WI38 (cell line): ENCODE measurements at regions not wholly inside any gene's neighbourhood (a gene's known extent, or its start where the extent isn't known, plus 50 kb on each side); places are given as distances from the start of the nearest gene placed in this dataset.

Source experiments
- H3K4me3 ChIP-seq: 2 replicates; pipeline ENCODE4 v1.5.1; 2011; ENCODE audit warnings: low read depth, mild to moderate bottlenecking, control low read depth, low read length
- TF ChIP-seq, protein P1 (sequence below): IDR thresholded peaks from 2 replicates; pipeline ENCODE4 v1.5.1; 2012; ENCODE audit warnings: low read depth, mild to moderate bottlenecking, control low read depth, low read length

GRCh38 chr3:55402886-55403609 lies 84.1 kb downstream of the WNT5A start:
- H3K4me3 ChIP-seq, result no peak overlapping the region

DNA sequence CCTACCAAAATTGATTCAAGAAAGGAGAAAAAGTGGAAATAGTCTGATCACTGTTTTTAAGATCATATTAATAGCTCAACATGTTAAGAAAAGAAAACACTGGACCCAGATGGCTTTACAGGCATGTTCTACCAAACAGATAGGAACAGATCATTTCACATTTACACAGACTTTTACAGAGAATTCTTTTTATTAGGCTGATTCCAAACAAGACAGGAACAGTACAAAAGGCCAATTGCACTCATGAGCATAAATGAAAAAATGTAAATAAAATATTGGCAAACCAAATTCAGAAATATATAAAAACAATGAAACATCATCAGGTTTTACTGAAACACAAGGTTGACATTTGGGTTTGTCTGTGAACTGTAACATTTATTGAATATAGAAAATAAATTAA lies 106.5 kb downstream of the WNT5A start:
- H3K4me3 ChIP-seq, result no peak overlapping the region
- TF ChIP-seq, protein P1, sequence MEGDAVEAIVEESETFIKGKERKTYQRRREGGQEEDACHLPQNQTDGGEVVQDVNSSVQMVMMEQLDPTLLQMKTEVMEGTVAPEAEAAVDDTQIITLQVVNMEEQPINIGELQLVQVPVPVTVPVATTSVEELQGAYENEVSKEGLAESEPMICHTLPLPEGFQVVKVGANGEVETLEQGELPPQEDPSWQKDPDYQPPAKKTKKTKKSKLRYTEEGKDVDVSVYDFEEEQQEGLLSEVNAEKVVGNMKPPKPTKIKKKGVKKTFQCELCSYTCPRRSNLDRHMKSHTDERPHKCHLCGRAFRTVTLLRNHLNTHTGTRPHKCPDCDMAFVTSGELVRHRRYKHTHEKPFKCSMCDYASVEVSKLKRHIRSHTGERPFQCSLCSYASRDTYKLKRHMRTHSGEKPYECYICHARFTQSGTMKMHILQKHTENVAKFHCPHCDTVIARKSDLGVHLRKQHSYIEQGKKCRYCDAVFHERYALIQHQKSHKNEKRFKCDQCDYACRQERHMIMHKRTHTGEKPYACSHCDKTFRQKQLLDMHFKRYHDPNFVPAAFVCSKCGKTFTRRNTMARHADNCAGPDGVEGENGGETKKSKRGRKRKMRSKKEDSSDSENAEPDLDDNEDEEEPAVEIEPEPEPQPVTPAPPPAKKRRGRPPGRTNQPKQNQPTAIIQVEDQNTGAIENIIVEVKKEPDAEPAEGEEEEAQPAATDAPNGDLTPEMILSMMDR, result no peak

More at GRCh38 chr3:55402886-55403609, 84.1 kb downstream of the WNT5A start:
- TF ChIP-seq, protein P1, result no peak

GRCh38 chr3:55376753-55377347 lies 110.3 kb downstream of the WNT5A start:
- H3K4me3 ChIP-seq, result no peak overlapping the region
- TF ChIP-seq, protein P1, result no peak

GRCh38 chr3:55373423-55373822 lies 113.7 kb downstream of the WNT5A start:
- H3K4me3 ChIP-seq, result no peak overlapping the region
- TF ChIP-seq, protein P1, result no peak

DNA sequence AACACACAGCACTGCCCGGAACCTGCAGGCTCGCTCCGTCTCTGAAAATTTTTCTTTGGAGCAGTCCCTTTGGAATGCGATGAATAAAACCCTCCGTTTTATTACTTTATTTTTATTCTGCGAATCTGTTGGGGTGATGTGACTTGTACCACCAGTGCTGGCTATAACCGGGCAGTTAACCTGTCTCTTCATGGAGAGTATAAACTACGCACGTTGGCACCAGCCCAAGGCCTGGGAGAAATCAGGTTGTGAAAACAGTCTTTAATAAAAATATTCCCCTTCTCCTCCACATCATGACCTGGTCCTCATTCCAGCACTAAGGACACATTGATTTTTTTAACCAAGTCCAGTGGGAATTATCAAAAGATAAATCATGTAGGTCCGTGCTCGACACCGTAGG lies 116.8 kb downstream of the WNT5A start:
- TF ChIP-seq, protein P1, result no peak
- H3K4me3 ChIP-seq, result no peak overlapping the region

GRCh38 chr3:55369141-55369847 lies 117.8 kb downstream of the WNT5A start:
- H3K4me3 ChIP-seq, result no peak overlapping the region
- TF ChIP-seq, protein P1, result no peak

DNA sequence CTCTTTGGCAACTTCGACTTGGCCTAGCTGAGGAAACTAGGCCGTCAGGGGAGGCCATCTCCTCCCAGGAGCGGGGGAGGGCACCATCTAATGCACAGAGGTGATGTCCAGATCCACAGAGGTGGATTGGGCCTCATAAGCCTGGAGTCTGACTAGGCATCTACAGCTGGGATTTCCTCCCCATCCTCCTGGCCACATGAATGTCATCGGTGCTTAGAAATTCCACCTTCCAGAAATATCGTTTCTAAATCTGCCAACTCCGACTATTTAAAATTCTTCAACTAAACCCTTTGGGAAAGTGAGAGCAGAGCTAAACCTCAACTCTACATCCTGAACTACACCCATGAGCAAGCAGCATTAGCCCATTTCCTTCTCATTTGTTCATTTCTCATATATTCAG lies 118.7 kb downstream of the WNT5A start:
- TF ChIP-seq, protein P1, result no peak
- H3K4me3 ChIP-seq, result no peak overlapping the region
